ENCODE measurements at regions not wholly inside any gene's neighbourhood (a gene's known extent, or its start where the extent isn't known, plus 50 kb on each side); places are given as distances from the start of the nearest gene placed in this dataset.

- Histone ChIP-seq H3K36me3 (replicated peaks; ENCODE audit: insufficient read depth, low read depth) (no peaks in the 10 kb centered on the region), H3K9me3 (ENCODE audit: low read depth) (no peaks in the 10 kb centered on the region), H2AFZ (no peak overlapping the region), H3K27me3 (no peaks in the 10 kb centered on the region), H3K9me2 (replicated peaks; ENCODE audit: insufficient read depth) (no peaks in the 10 kb centered on the region), H3K4me1 (ENCODE audit: insufficient read depth) (no peaks in the 10 kb centered on the region), H3K79me2 (no peaks in the 10 kb centered on the region), H3K4me2 (no peak overlapping the region), H3K27ac (no peak overlapping the region), H4K20me1 (ENCODE audit: insufficient read depth, poor library complexity, severe bottlenecking) (no peaks in the 10 kb centered on the region), H3K4me3 (no peak overlapping the region)
- TF ChIP-seq CTCF (IDR thresholded peaks at IDR 0.05; ENCODE audit: poor library complexity) (no peak), EZH2phosphoT487 (IDR thresholded peaks at IDR 0.05; ENCODE audit: low read depth, severe bottlenecking, unreplicated experiment) (no peak), EZH2 (IDR thresholded peaks at IDR 0.05; ENCODE audit: borderline replicate concordance) (no peak)
- no peak for DNase-seq (ENCODE audit: low spot score)
- 87% methylated on average over 6 of the region's 6 CpGs for WGBS (ENCODE audit: low lambda C conversion rate, missing lambda C conversion rate)
These were observed 136.8 kb downstream of the TENT4A start for GRCh38 chr5:6850106-6850432.

GRCh38 chr5:6856653-6857052, 143.4 kb downstream of the TENT4A start:
- H3K4me3 ChIP-seq, result no peak overlapping the region
- H3K27ac ChIP-seq, result no peak overlapping the region
- no peaks in the 10 kb centered on the region for H4K20me1 ChIP-seq (ENCODE audit: insufficient read depth, poor library complexity, severe bottlenecking)
- H2AFZ ChIP-seq, result no peak overlapping the region
- no peak for TF ChIP-seq EZH2phosphoT487 (IDR thresholded peaks at IDR 0.05; ENCODE audit: low read depth, severe bottlenecking, unreplicated experiment)
- TF ChIP-seq EZH2 (IDR thresholded peaks at IDR 0.05; ENCODE audit: borderline replicate concordance), result no peak
- TF ChIP-seq CTCF (IDR thresholded peaks at IDR 0.05; ENCODE audit: poor library complexity), result no peak
- no peaks in the 10 kb centered on the region for H3K27me3 ChIP-seq
- H3K4me1 ChIP-seq (ENCODE audit: insufficient read depth), result no peaks in the 10 kb centered on the region
- 63% methylated on average over 5 of the region's 5 CpGs for WGBS (ENCODE audit: low lambda C conversion rate, missing lambda C conversion rate)
- DNase-seq (ENCODE audit: low spot score), result no peak
- H3K4me2 ChIP-seq, result no peak overlapping the region
- H3K79me2 ChIP-seq, result no peaks in the 10 kb centered on the region
- H3K9me2 ChIP-seq (replicated peaks; ENCODE audit: insufficient read depth), result no peaks in the 10 kb centered on the region
- no peaks in the 10 kb centered on the region for H3K36me3 ChIP-seq (replicated peaks; ENCODE audit: insufficient read depth, low read depth)
- H3K9me3 ChIP-seq (ENCODE audit: low read depth), result no peaks in the 10 kb centered on the region

GRCh38 chr5:6858419-6858818, 145.2 kb downstream of the TENT4A start:
- Histone ChIP-seq H3K27ac (no peak overlapping the region), H3K4me3 (no peak overlapping the region), H3K9me2 (replicated peaks; ENCODE audit: insufficient read depth) (no peaks in the 10 kb centered on the region), H4K20me1 (ENCODE audit: insufficient read depth, poor library complexity, severe bottlenecking) (no peaks in the 10 kb centered on the region), H2AFZ (no peak overlapping the region), H3K4me2 (no peak overlapping the region), H3K79me2 (no peaks in the 10 kb centered on the region), H3K27me3 (no peaks in the 10 kb centered on the region), H3K4me1 (ENCODE audit: insufficient read depth) (no peaks in the 10 kb centered on the region), H3K36me3 (replicated peaks; ENCODE audit: insufficient read depth, low read depth) (no peaks in the 10 kb centered on the region), H3K9me3 (ENCODE audit: low read depth) (no peaks in the 10 kb centered on the region)
- no peak for TF ChIP-seq EZH2phosphoT487 (IDR thresholded peaks at IDR 0.05; ENCODE audit: low read depth, severe bottlenecking, unreplicated experiment)
- no peak for TF ChIP-seq CTCF (IDR thresholded peaks at IDR 0.05; ENCODE audit: poor library complexity)
- no peak for TF ChIP-seq EZH2 (IDR thresholded peaks at IDR 0.05; ENCODE audit: borderline replicate concordance)
- 86% methylated on average over 7 of the region's 7 CpGs for WGBS (ENCODE audit: low lambda C conversion rate, missing lambda C conversion rate)
- DNase-seq (ENCODE audit: low spot score), result no peak

GRCh38 chr5:6859023-6859422, 145.8 kb downstream of the TENT4A start:
- no peaks in the 10 kb centered on the region for H3K9me2 ChIP-seq (replicated peaks; ENCODE audit: insufficient read depth)
- H3K79me2 ChIP-seq, result no peaks in the 10 kb centered on the region
- no peak for DNase-seq (ENCODE audit: low spot score)
- H3K27ac ChIP-seq, result no peak overlapping the region
- no peak overlapping the region for H2AFZ ChIP-seq
- H3K4me3 ChIP-seq, result no peak overlapping the region
- TF ChIP-seq EZH2 (IDR thresholded peaks at IDR 0.05; ENCODE audit: borderline replicate concordance) (no peak), CTCF (IDR thresholded peaks at IDR 0.05; ENCODE audit: poor library complexity) (no peak), EZH2phosphoT487 (IDR thresholded peaks at IDR 0.05; ENCODE audit: low read depth, severe bottlenecking, unreplicated experiment) (no peak)
- no peaks in the 10 kb centered on the region for H4K20me1 ChIP-seq (ENCODE audit: insufficient read depth, poor library complexity, severe bottlenecking)
- no peak overlapping the region for H3K4me2 ChIP-seq
- H3K36me3 ChIP-seq (replicated peaks; ENCODE audit: insufficient read depth, low read depth), result no peaks in the 10 kb centered on the region
- no peaks in the 10 kb centered on the region for H3K27me3 ChIP-seq
- no peaks in the 10 kb centered on the region for H3K9me3 ChIP-seq (ENCODE audit: low read depth)
- 89% methylated on average over 11 of the region's 11 CpGs for WGBS (ENCODE audit: low lambda C conversion rate, missing lambda C conversion rate)
- H3K4me1 ChIP-seq (ENCODE audit: insufficient read depth), result no peaks in the 10 kb centered on the region
